Small intestine (tissue), 7 donors: ENCODE measurements at regions not wholly inside any gene's neighbourhood (a gene's known extent, or its start where the extent isn't known, plus 50 kb on each side); places are given as distances from the start of the nearest gene placed in this dataset.

ENCODE experiments used
- DNase-seq, 2 donors: peaks; one replicate each; pipeline versions ENCODE4 v3.0.0 to v3.0.0-alpha.2; 2013
- FAIRE-seq: peaks from 2 replicates; lab custom pipeline; 2012; peaks lifted over from hg19 to GRCh38; lab: Jason Lieb, UNC
- H3K27ac ChIP-seq, 3 donors: one replicate each; pipeline ENCODE4 v1.5.1; 2013; ENCODE audit warnings: low read length in 2 of 3, mild to moderate bottlenecking in 2 of 3, control low read depth in 1 of 3, inconsistent platforms in 1 of 3, low read depth in 1 of 3, moderate library complexity in 1 of 3
- H3K27me3 ChIP-seq, 3 donors: one replicate each; pipeline ENCODE4 v1.6.1; 2013; ENCODE audit warnings: low read length in 3 of 3, inconsistent platforms in 1 of 3; ENCODE audit not compliant: control insufficient read depth in 3 of 3, insufficient read depth in 3 of 3
- H3K36me3 ChIP-seq, 3 donors: one replicate each; pipeline ENCODE4 v1.6.1; 2013; ENCODE audit warnings: low read length in 3 of 3, inconsistent platforms in 1 of 3, low read depth in 1 of 3, mild to moderate bottlenecking in 1 of 3, moderate library complexity in 1 of 3; ENCODE audit not compliant: control insufficient read depth in 3 of 3, insufficient read depth in 2 of 3
- H3K4me1 ChIP-seq, 3 donors: one replicate each; pipeline ENCODE4 v1.6.1; 2013; ENCODE audit warnings: low read length in 2 of 3, inconsistent platforms in 1 of 3, low read depth in 1 of 3, mild to moderate bottlenecking in 1 of 3, moderate library complexity in 1 of 3; ENCODE audit not compliant: control insufficient read depth in 3 of 3, insufficient read depth in 2 of 3
- H3K4me3 ChIP-seq, 3 donors: one replicate each; pipeline ENCODE4 v1.5.1; 2013; ENCODE audit warnings: low read length in 3 of 3, control low read depth in 1 of 3, inconsistent platforms in 1 of 3, low read depth in 1 of 3, mild to moderate bottlenecking in 1 of 3, moderate library complexity in 1 of 3
- H3K9me3 ChIP-seq, 2 donors: one replicate each; pipeline ENCODE4 v1.6.1; 2013; ENCODE audit warnings: low read depth in 1 of 2, low read length in 1 of 2; ENCODE audit not compliant: control insufficient read depth in 2 of 2, insufficient read depth in 1 of 2
- WGBS, 3 donors: extraction: QIAGEN DNeasy Blood & Tissue Kit; methylation state at CpG; one replicate each; pipeline ENCODE4 v1.1.7; 2013; 5-methylcytosine and 5-hydroxymethylcytosine counted together
- donor health status: healthy with polysubstance abuse.
- donor health status: control.
- donor health status: control.
- donor health status: Bipolar disorder and iron deficiency.
- donor health status: healthy.

- Histone ChIP-seq H3K4me1 (peaks cover 0 to 7% (median 0%) of the 10 kb centered on the region in 3 donors), H3K36me3 (no peaks in the 10 kb centered on the region), H3K27ac (no peak overlapping the region), H3K9me3 (no peaks in the 10 kb centered on the region), H3K27me3 (no peaks in the 10 kb centered on the region), H3K4me3 (no peak overlapping the region)
- DNase-seq (no peak), FAIRE-seq (no peak)
- WGBS, 3 donors, result 75 to 82% (median 79%) methylated on average over 14 of the region's 14 CpGs
Observed at GRCh38 chr6:158920311-158920905, 79.6 kb downstream of the RSPH3 start.

GRCh38 chr6:158919865-158920264 is 80.1 kb downstream of the RSPH3 start:
- H3K4me3 ChIP-seq, result no peak overlapping the region
- no peak overlapping the region for H3K27ac ChIP-seq
- no peaks in the 10 kb centered on the region for H3K27me3 ChIP-seq
- DNase-seq (no peak), FAIRE-seq (no peak)
- peaks cover 0 to 7% (median 0%) of the 10 kb centered on the region in 3 donors for H3K4me1 ChIP-seq
- WGBS, 3 donors, result 81 to 90% (median 82%) methylated on average over 3 of the region's 3 CpGs
- no peaks in the 10 kb centered on the region for H3K9me3 ChIP-seq
- no peaks in the 10 kb centered on the region for H3K36me3 ChIP-seq

- Histone ChIP-seq H3K4me1 (peaks cover 0 to 25% (median 3%) of the 10 kb centered on the region in 3 donors), H3K27ac (no peak overlapping the region), H3K9me3 (no peaks in the 10 kb centered on the region), H3K4me3 (no peak overlapping the region), H3K36me3 (no peaks in the 10 kb centered on the region), H3K27me3 (no peaks in the 10 kb centered on the region)
- no peak for DNase-seq
- 74 to 97% (median 83%) methylated on average over 11 of the region's 11 CpGs for WGBS, 3 donors
- no peak for FAIRE-seq
Observed at GRCh38 chr6:158916617-158917016, 83.4 kb downstream of the RSPH3 start.

GRCh38 chr6:158914923-158915322 is 85.1 kb downstream of the RSPH3 start:
- WGBS, 3 donors, result 85 to 92% (median 90%) methylated on average over 8 of the region's 8 CpGs
- DNase-seq, result no peak
- H3K9me3 ChIP-seq, result no peaks in the 10 kb centered on the region

GRCh38 chr6:158913580-158913979 is 86.4 kb downstream of the RSPH3 start:
- peaks cover 0 to 40% (median 3%) of the 10 kb centered on the region in 3 donors for H3K4me1 ChIP-seq
- DNase-seq (peak in 1 of 2 donors; percentile 54), FAIRE-seq (no peak)
- 86 to 95% (median 90%) methylated on average over 9 of the region's 9 CpGs for WGBS, 3 donors
- H3K9me3 ChIP-seq, result no peaks in the 10 kb centered on the region
- H3K27me3 ChIP-seq, result no peaks in the 10 kb centered on the region
- no peak overlapping the region for H3K4me3 ChIP-seq
- H3K27ac ChIP-seq, result peak overlapping the region in 1 of 3 donors; percentile 85
- H3K36me3 ChIP-seq, result no peaks in the 10 kb centered on the region

More at GRCh38 chr6:158914923-158915322, 85.1 kb downstream of the RSPH3 start:
- no peak overlapping the region for H3K4me3 ChIP-seq
- no peak for FAIRE-seq
- H3K27me3 ChIP-seq, result no peaks in the 10 kb centered on the region
- H3K4me1 ChIP-seq, result peaks cover 0 to 38% (median 3%) of the 10 kb centered on the region in 3 donors
- no peaks in the 10 kb centered on the region for H3K36me3 ChIP-seq
- H3K27ac ChIP-seq, result no peak overlapping the region

GRCh38 chr6:158912655-158913054 is 87.3 kb downstream of the RSPH3 start:
- no peak for FAIRE-seq
- Histone ChIP-seq H3K27me3 (no peaks in the 10 kb centered on the region), H3K27ac (peak overlapping the region in 1 of 3 donors; percentile 85), H3K36me3 (no peaks in the 10 kb centered on the region), H3K9me3 (no peaks in the 10 kb centered on the region), H3K4me1 (peaks cover 0 to 40% (median 3%) of the 10 kb centered on the region in 3 donors), H3K4me3 (no peak overlapping the region)
- 75 to 89% (median 82%) methylated on average over 2 of the region's 2 CpGs for WGBS, 3 donors
- peak; percentile 34 to 77 for DNase-seq

- Histone ChIP-seq H3K4me3 (no peak overlapping the region), H3K27ac (peak overlapping the region in 1 of 3 donors; percentile 85), H3K4me1 (peaks cover 0 to 36% (median 3%) of the 10 kb centered on the region in 3 donors), H3K36me3 (no peaks in the 10 kb centered on the region), H3K27me3 (no peaks in the 10 kb centered on the region), H3K9me3 (no peaks in the 10 kb centered on the region)
- FAIRE-seq (no peak), DNase-seq (peak; percentile 8 to 28)
- WGBS, 3 donors, result 64 to 66% (median 65%) methylated on average over 5 of the region's 5 CpGs
Observed at GRCh38 chr6:158911746-158912480, 88.1 kb downstream of the RSPH3 start.

GRCh38 chr6:158910484-158911440 is 89.2 kb downstream of the RSPH3 start:
- no peak for FAIRE-seq
- H3K4me1 ChIP-seq, result peaks cover 0 to 36% (median 3%) of the 10 kb centered on the region in 3 donors
- 44 to 56% (median 45%) methylated on average over 12 of the region's 12 CpGs for WGBS, 3 donors
- H3K27me3 ChIP-seq, result no peaks in the 10 kb centered on the region
- peak overlapping the region in 2 of 3 donors; percentile 18 to 56 for H3K27ac ChIP-seq
- H3K4me3 ChIP-seq, result no peak overlapping the region
- H3K9me3 ChIP-seq, result peaks cover 0 to 4% of the 10 kb centered on the region in 2 donors
- DNase-seq, result peak; percentile 26 to 51
- H3K36me3 ChIP-seq, result no peaks in the 10 kb centered on the region
